ENCODE measurements at regions not wholly inside any gene's neighbourhood (a gene's known extent, or its start where the extent isn't known, plus 50 kb on each side); places are given as distances from the start of the nearest gene placed in this dataset.

GRCh38 chr6:156028335-156029131, 572.9 kb upstream of the NOX3 start:
- DNase-seq, result no peak

- DNase-seq, result no peak
Measured at GRCh38 chr6:156027248-156027626, 571.6 kb upstream of the NOX3 start.

- no peak for DNase-seq
Measured at GRCh38 chr6:156026486-156027247, 571.0 kb upstream of the NOX3 start.

GRCh38 chr6:156024339-156024738, 568.7 kb upstream of the NOX3 start:
- DNase-seq, result no peak

- no peak for DNase-seq
Measured at GRCh38 chr6:156021746-156022396, 566.2 kb upstream of the NOX3 start.

- DNase-seq, result no peak
Measured at GRCh38 chr6:156017838-156018237, 562.2 kb upstream of the NOX3 start.

GRCh38 chr6:156016186-156016976, 560.7 kb upstream of the NOX3 start:
- DNase-seq, result no peak

GRCh38 chr6:156013155-156013554, 557.5 kb upstream of the NOX3 start:
- no peak for DNase-seq

- DNase-seq, result no peak
Measured at GRCh38 chr6:156009656-156010055, 554.0 kb upstream of the NOX3 start.

- no peak for DNase-seq
Measured at GRCh38 chr6:156004796-156005195, 549.2 kb upstream of the NOX3 start.

GRCh38 chr6:155996151-155996550, 540.5 kb upstream of the NOX3 start:
- no peak for DNase-seq

GRCh38 chr6:155995281-155995680, 539.6 kb upstream of the NOX3 start:
- DNase-seq, result no peak

- no peak for DNase-seq
Measured at GRCh38 chr6:155994086-155994485, 538.4 kb upstream of the NOX3 start.

- no peak for DNase-seq
Measured at GRCh38 chr6:155993240-155993639, 537.6 kb upstream of the NOX3 start.

- DNase-seq, result no peak
Measured at GRCh38 chr6:155985660-155986138, 530.1 kb upstream of the NOX3 start.

GRCh38 chr6:155980768-155981079, 525.1 kb upstream of the NOX3 start:
- DNase-seq, result no peak

GRCh38 chr6:155980014-155980767, 524.6 kb upstream of the NOX3 start:
- DNase-seq, result no peak

- no peak for DNase-seq
Measured at GRCh38 chr6:155975506-155975905, 519.9 kb upstream of the NOX3 start.

GRCh38 chr6:155974811-155975323, 519.2 kb upstream of the NOX3 start:
- DNase-seq, result no peak

- no peak for DNase-seq
Measured at GRCh38 chr6:155974359-155974758, 518.7 kb upstream of the NOX3 start.

GRCh38 chr6:155970876-155971708, 515.5 kb upstream of the NOX3 start:
- DNase-seq, result no peak
